H1 (cell line): ENCODE measurements at regions not wholly inside any gene's neighbourhood (a gene's known extent, or its start where the extent isn't known, plus 50 kb on each side); places are given as distances from the start of the nearest gene placed in this dataset.

Experiments
- ATF3 ChIP-seq: IDR thresholded peaks from 2 replicates; pipeline ENCODE4 v1.6.1; 2011; ENCODE audit warnings: low read depth, mild to moderate bottlenecking, low read length; ENCODE audit not compliant: insufficient read depth
- GTF2F1 ChIP-seq: IDR thresholded peaks from 2 replicates; pipeline ENCODE4 v1.6.1; 2012; ENCODE audit warnings: low read depth, low read length, improper control_type of control experiment, borderline replicate concordance
- MAX ChIP-seq: IDR thresholded peaks from 2 replicates; pipeline ENCODE4 v1.6.1; 2012; ENCODE audit warnings: inconsistent platforms
- TBP ChIP-seq: IDR thresholded peaks from 2 replicates; pipeline ENCODE4 v1.6.1; 2011; ENCODE audit warnings: low read depth, low read length, improper control_type of control experiment

- TF ChIP-seq GTF2F1: no peak
- TF ChIP-seq MAX: no peak
- TF ChIP-seq TBP: no peak
- no peak for TF ChIP-seq ATF3
Observed at GRCh38 chr3:135325096-135325495, 530.0 kb downstream of the EPHB1 start (continued).
